ENCODE measurements at regions not wholly inside any gene's neighbourhood (a gene's known extent, or its start where the extent isn't known, plus 50 kb on each side); places are given as distances from the start of the nearest gene placed in this dataset.
"Not testable (repeated sequence)": the region's sequence is repeated elsewhere in the genome, so short reads cannot be mapped to it uniquely, and the experiment has no call there.

- no peak for DNase-seq (ENCODE audit: low read depth in 4 of 4, low spot score in 2 of 4)
These were observed 119.9 kb upstream of the DCC start for GRCh38 chr18:52220062-52220591.

DNA sequence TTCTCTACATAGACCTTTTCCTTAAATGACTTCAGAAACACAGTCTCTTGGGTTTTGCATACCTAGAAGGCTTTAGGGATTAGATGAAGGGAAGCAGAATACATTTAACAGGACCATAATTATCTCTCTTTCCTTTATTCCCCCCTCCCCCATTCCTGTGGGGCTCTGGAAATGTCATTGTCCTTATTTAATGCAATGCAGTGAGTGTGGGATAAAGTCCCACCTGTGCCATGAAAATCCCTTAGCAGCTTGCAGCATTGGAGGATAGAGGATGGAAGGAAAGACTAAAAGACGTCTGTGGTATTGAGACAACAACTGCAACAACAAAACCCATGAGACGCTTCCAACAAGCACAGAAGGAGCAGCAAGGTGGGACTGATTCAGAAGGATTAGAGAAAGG is 117.8 kb upstream of the DCC start:
- no peak for DNase-seq (ENCODE audit: low read depth in 4 of 4, low spot score in 2 of 4)

DNA sequence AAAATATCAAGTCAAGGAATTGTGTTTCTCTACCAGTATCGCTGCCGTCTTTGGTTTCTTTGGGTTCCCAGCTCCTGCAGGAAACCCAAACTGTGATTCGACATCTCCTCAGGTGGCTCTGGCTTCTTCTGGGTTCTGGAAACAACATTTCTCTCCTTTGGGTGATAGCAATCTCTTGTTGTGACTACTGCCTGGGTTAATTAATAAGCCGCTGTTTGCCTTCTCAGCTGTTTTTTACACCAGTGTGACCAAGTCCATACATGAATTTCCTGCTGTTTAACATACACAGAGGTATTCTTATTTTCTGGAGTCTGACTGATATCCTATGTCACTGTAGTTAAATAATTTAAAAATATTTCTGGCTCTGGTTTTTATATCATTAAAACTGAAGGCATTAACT is 112.5 kb upstream of the DCC start:
- DNase-seq (ENCODE audit: low read depth in 4 of 4, low spot score in 2 of 4), result no peak

DNA sequence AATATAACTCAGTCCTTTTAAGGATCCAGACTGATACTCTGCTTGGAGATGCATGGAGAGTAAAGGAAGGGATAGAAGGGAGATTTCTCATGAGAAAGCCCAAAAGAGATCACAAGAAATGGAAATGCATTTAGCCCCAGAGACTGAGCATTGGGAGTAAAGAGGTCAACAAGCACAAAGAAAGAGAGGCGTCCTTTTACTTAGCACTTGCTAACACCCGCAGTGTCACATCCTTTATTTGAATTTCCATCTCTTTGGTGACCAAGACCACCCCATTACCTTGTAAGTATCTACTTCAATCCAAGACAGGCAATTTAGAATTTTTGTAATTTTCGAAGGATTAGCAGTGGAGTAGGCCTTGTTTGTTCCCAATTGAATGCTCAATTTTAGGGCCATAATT is 111.8 kb upstream of the DCC start:
- DNase-seq (ENCODE audit: low read depth in 4 of 4, low spot score in 2 of 4), result no peak

DNA sequence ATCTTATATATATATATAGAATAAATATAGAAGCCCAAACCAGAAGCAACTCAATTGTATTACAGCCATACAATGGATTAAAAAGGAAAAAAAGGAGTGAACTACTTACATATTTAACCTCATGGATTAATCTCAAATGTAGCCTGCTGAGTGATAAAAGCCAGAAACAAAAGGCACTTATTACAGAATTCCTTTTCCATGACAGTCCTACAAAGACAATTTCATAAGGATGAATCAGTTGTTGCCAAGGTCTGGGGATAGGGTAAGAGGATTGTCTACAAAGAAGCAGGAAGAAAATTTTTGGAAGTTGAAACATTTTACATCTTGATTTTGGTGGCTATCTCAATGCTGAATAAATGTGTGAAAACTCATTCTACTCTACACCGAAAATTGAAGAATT is 103.9 kb upstream of the DCC start:
- DNase-seq (ENCODE audit: low read depth in 4 of 4, low spot score in 2 of 4), result no peak

- DNase-seq (ENCODE audit: low read depth in 4 of 4, low spot score in 2 of 4), result no peak
These were observed 102.4 kb upstream of the DCC start for GRCh38 chr18:52237551-52237950.

- no peak for DNase-seq (ENCODE audit: low read depth in 4 of 4, low spot score in 2 of 4)
These were observed 97.3 kb upstream of the DCC start for GRCh38 chr18:52242711-52243110.

DNA sequence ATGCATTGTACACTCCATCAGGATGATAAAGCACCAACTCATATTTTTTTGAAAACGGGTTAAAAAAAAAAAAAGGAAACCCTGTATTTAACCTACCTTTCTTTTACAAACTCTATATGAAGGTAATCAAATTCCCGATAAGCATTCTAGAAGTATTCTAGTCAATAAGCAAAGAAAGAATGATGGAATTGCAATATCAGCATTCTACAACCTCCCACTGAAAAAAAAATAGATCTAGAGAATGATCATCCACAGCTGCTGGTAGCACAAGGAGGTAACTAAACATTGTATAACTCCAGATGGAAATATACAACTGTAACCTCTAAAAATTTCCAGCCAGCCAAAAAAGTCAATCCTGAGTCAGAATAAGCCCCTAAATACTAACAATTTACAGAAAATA is 95.3 kb upstream of the DCC start:
- DNase-seq (ENCODE audit: low read depth in 4 of 4, low spot score in 2 of 4), result no peak

DNA sequence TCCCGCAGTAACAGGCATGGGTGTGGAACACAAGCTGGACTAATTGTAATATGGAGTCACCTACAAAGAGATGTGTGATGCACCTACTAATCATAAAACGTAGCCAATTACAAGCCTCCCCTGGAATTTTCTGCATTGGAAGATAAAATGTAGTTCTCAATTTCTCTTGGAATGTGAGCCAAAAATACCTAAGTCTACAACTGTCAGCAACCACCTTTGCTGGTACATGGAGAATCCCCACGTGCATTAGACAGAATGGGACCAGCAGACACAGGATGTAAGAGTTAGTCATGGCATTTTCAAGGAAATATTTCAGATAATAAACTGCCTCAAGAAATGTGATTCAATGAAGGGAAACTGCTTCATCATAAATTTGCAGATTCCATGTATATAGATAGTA is 85.6 kb upstream of the DCC start:
- no peak for DNase-seq (ENCODE audit: low read depth in 4 of 4, low spot score in 2 of 4)

DNA sequence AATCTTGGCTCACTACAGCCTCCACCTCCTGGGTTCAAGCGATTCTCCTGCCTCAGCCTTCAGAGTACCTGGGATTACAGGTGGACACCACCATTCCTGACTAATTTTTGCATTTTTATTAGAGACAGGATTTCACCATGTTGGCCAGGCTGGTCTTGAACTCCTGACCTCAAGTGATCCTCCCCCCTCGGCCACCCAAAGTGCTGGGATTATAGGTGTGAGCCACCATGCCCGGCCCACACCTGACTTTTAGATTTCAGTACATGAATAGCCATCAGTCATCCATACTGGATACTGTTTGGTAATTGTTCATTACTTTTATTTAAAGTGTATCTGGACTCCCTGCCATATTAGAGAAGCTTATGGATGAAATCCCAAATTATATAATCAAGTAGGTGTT is 82.6 kb upstream of the DCC start:
- DNase-seq (ENCODE audit: low read depth in 4 of 4, low spot score in 2 of 4), result not testable (repeated sequence)

GRCh38 chr18:52275817-52276216 is 64.2 kb upstream of the DCC start:
- DNase-seq (ENCODE audit: low read depth in 4 of 4, low spot score in 2 of 4), result no peak

- no peak for DNase-seq (ENCODE audit: low read depth in 4 of 4, low spot score in 2 of 4)
These were observed 62.2 kb upstream of the DCC start for GRCh38 chr18:52277785-52278184.

DNA sequence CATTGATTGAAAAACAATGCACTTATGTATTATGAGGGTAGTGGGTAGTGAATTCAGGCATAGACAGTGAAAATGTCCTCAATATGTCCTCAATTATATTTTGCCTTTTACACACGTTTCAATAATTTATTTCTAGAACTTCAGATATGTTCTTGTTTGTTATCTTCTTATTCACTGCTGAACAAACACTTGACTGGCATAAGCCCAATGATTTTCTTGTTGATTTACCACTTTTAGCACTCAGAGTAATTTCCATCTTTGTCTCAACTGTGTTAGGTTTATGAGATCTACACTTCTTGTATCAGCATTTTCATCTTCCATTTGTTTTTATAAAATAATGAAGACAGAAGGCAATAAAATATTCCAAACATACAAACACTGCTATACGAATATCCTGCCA is 61.8 kb upstream of the DCC start:
- no peak for DNase-seq (ENCODE audit: low read depth in 4 of 4, low spot score in 2 of 4)

DNA sequence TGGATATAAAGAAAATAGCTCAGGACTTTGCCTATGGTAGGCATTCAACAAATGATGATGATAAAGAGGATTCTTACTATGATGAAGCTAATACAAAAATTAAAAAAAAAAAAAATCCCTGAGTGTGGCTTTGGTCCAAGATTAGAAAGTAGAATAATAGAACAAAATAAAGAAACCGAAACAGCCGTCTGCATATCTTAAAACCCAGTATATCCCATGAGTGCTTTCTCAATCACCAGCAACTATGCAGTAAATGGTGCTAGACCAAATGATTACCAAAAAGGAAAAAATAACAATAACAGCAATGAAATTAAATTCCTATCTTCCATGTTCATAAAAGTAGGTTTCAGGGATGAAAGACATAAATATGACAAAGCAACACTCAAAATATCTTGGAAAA is 59.3 kb upstream of the DCC start:
- DNase-seq (ENCODE audit: low read depth in 4 of 4, low spot score in 2 of 4), result no peak

GRCh38 chr18:52283927-52284326 is 56.1 kb upstream of the DCC start:
- DNase-seq (ENCODE audit: low read depth in 4 of 4, low spot score in 2 of 4), result no peak

- no peak for DNase-seq (ENCODE audit: low read depth in 4 of 4, low spot score in 2 of 4)
These were observed 53.3 kb upstream of the DCC start for GRCh38 chr18:52286675-52287074.

DNA sequence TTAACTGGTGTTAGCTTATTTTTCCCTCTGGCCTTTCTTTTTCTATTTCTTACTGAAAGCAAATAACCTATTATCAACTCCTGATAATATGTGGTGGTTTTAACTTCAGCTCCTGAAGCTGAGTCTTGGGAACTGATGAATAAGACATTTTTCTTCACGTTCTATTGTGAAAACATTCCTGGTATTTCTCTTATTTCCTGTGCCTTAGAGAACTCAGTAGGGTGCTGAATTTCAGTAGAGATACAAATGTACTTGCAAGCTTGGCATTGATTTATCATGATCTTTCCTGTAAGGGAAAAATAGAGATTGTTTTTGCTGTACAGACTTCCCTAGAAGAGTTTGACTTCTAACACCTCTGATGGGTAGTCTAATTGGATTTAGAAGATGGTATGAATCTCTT is 52.8 kb upstream of the DCC start:
- DNase-seq (ENCODE audit: low read depth in 4 of 4, low spot score in 2 of 4), result no peak

DNA sequence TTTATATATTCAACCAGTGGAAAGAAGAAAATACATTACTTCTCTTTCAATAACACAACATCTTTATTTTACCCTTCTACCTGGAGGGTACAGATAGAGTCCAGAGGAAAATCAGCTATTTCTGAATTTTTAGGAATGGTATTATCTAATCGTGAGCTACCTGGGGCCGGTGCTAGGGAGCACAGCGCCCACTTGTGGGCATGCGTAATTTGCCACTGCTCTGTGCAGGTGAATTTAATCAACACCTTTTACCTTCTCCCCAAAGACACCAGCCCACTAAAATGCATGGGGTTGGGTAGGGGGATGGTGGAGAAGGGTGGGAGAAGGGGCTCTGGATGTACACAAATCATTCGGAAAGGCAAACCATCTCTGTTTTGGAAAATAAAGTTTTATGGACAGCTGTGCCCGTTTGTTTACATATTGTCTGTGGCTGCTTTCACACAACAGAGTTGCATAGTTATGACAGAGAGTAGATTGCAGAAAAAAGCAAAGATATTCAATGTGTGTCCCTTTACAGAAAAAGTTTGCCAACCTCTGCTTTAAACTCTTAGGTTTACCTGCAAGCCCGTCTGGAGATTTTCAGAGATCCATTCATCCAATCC is 51.5 kb upstream of the DCC start:
- peak in 1 of 4 donors; percentile 1 for DNase-seq (ENCODE audit: low read depth in 4 of 4, low spot score in 2 of 4)

DNA sequence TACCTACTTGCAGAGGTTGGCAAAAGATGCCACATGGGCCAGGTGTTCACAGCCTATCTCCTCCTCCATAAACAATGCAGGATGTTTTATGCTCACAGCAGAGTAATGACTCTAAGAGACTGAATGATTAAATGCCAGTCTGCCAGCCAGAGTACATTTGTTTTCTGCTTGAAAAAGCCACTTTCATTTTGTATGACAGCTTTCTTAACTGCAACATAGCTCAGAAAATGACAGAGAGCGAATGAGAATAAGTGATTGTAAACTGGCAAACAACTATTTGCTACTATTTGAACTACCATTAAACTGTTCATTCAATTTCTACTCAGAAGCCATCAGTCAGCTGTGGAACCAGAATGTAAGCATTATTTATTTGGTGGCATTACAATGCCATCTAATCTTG is 50.6 kb upstream of the DCC start:
- no peak for DNase-seq (ENCODE audit: low read depth in 4 of 4, low spot score in 2 of 4)
